ENCODE measurements at regions not wholly inside any gene's neighbourhood (a gene's known extent, or its start where the extent isn't known, plus 50 kb on each side); places are given as distances from the start of the nearest gene placed in this dataset.
"Not testable (repeated sequence)": the region's sequence is repeated elsewhere in the genome, so short reads cannot be mapped to it uniquely, and the experiment has no call there.

GRCh38 chr16:66207139-66207882 is 159.2 kb upstream of the CDH5 start:
- DNase-seq (ENCODE audit: low spot score): no peak

GRCh38 chr16:66206363-66206762 is 160.1 kb upstream of the CDH5 start:
- DNase-seq (ENCODE audit: low spot score): no peak

DNA sequence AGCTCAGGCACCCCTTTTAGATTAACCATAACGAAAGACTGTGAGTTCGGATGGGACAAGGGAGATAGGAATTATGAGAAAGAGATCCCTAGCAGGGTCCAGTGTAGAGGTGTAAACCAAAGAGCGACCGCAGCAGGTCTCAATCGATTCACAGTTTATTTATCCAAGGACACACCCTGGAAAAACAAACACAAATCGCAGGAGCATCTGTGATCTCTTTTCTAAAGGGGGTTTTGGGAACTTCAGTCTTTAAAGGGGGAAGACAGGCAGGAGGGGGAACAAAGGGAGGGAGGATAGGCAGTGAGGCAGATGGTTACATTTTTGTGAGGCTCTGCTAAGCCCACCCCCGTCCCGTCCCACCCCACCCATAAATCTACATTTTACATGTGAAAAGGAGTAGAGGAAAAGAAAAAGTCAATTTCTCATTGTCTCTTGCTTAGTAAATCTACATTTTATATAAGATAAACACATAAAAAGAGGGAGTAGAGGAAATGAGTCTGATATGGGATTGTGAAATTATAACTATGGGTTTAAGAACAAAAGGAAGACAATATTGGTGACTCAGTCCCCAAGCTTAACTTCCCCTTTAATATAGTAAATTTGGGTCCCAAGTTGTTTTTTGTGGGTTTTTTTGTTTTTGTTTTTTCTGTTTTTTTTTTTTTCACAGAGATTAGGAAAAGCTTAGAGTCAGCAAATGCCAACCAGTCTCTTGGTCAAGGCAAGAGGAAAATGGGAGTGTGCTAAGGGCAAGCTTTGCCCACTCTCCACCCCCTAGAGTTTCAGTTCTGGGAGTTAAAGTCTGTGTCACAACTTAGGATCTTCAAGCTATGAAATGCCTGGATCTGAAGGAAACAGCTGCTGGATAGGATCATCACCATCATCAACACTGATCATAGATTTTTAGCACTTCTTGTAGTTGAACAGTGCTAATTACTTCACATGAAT is 160.9 kb upstream of the CDH5 start:
- no peak for DNase-seq (ENCODE audit: low spot score)

GRCh38 chr16:66204756-66205155 is 161.7 kb upstream of the CDH5 start:
- DNase-seq (ENCODE audit: low spot score): no peak

GRCh38 chr16:66203476-66203875 is 163.0 kb upstream of the CDH5 start:
- DNase-seq (ENCODE audit: low spot score): no peak

GRCh38 chr16:66199189-66199588 is 167.3 kb upstream of the CDH5 start:
- no peak for DNase-seq (ENCODE audit: low spot score)

GRCh38 chr16:66198641-66199040 is 167.8 kb upstream of the CDH5 start:
- DNase-seq (ENCODE audit: low spot score): no peak

- no peak for DNase-seq (ENCODE audit: low spot score)
These were observed 168.7 kb upstream of the CDH5 start for GRCh38 chr16:66197668-66198278.

DNA sequence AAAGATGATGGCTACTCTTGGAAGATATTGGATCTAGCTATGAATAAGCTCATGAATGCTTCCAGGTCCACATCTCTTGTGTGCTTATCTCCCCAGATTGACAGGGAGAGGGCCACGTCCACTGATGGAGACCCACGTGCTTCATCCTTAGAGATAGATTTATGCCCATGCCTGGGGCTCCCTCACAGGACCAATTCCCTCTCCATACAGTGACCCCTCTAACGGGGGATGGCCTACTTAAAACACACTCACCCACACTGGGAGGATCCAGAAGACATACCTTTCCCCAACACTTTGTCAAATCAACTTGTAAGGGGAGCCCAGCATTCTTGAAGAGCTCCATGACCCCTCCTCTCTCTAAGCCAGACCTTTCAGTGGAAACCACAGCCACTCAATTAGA is 169.7 kb upstream of the CDH5 start:
- DNase-seq (ENCODE audit: low spot score): no peak

GRCh38 chr16:66194866-66195265 is 171.6 kb upstream of the CDH5 start:
- DNase-seq (ENCODE audit: low spot score): no peak

DNA sequence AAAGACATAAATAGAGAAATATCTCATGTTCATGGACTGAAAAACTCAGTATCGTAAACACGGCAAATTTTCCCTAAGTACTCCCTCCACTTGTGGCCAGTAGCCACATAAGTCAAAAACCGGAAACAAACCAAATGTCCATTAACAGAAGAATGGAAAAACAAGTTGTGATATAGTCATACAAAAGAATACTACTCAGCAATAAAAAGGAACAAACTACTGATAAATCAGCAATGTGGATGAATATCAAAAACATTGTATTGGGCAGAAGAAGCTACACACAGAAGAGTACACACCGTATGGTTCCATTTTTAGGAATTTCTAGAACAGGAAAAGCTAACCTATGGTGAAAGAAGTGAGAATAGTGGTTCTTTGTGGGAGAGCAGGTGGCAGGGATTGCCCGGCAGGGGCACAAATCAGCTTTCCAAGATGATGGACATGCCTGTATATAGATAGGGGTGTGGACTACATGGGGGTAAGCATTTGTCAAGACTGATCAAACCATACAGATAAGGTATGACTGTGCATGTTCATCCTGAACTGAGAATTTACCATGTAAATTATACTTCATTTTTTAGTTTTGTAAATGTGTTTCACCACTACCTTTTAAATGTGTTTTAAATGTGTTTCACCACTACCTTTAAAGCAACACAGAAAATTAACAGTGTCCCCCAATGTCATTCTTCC is 172.8 kb upstream of the CDH5 start:
- DNase-seq (ENCODE audit: low spot score): no peak

DNA sequence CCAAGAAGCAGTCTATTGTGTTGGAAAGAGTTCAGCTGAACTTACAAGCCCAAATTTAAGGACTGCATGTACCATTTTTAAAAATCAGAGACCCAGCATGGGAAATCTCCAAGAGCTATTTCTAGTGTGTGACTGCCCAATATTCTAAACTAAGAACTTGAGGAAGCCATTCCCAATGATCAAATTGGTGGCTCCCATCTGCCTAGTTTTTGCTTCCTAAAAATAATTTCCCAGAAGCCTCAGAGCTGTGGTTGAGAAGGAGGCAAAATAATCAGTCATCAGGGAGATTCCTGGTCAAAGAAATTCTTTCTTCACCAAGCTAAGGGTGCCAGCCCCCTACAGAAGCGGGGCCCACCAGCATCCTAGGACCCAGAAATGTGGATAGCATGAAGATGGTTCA is 176.1 kb upstream of the CDH5 start:
- DNase-seq (ENCODE audit: low spot score): no peak

GRCh38 chr16:66189951-66190350 is 176.5 kb upstream of the CDH5 start:
- no peak for DNase-seq (ENCODE audit: low spot score)

- DNase-seq (ENCODE audit: low spot score): no peak
These were observed 177.4 kb upstream of the CDH5 start for GRCh38 chr16:66188917-66189725.

DNA sequence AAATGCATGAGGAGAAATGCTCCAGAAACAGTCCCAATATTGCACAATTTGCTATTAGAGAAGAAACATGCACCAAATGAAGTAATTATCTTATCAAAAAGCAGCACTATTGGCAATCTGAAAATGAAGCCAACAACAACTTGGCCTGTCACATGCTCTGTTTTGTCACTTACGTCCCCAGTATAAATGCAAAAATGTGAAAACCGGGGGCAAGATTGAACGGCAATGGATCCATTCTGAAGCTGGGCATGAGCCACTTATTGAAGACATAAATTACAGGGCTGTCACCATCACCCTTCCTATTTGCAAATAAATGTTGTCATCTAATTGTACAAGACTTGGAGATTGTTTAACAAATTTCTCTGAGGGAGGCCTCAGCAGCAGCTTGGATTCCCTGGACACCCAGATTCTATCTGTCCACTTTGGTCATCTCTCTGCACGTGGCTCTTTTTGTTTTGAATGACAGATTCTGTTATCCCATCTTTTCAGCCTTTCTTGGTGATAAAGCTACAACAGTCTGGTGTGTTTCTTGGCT is 180.2 kb upstream of the CDH5 start:
- no peak for DNase-seq (ENCODE audit: low spot score)

GRCh38 chr16:66182592-66182991 is 183.9 kb upstream of the CDH5 start:
- no peak for DNase-seq (ENCODE audit: low spot score)

- DNase-seq (ENCODE audit: low spot score): no peak
These were observed 189.8 kb upstream of the CDH5 start for GRCh38 chr16:66176731-66177130.

GRCh38 chr16:66176111-66176510 is 190.4 kb upstream of the CDH5 start:
- no peak for DNase-seq (ENCODE audit: low spot score)

DNA sequence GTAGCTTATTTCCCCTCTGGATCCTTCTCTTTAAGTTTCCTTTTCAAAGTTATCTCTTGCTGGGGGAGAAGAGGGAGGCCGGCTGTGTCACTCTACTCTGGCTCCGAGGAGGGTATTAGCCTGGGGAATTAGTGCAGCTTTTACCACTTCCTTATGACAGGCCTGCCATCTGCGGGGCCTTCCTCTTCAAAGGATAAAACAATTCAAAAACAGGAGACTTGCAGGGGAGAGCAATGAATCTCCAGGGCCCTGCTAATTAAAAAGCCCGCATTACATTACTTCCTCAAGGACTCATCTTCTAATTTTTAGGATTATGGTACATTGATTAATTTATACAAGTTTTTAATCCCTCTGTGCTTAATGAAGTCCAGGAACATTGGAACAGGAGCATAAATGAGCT is 190.9 kb upstream of the CDH5 start:
- no peak for DNase-seq (ENCODE audit: low spot score)

GRCh38 chr16:66175058-66175457 is 191.4 kb upstream of the CDH5 start:
- DNase-seq (ENCODE audit: low spot score): no peak

- DNase-seq (ENCODE audit: low spot score): not testable (repeated sequence)
These were observed 192.7 kb upstream of the CDH5 start for GRCh38 chr16:66173796-66174195.

All from CD4-positive, alpha-beta T cell treated with Interleukin-2 at 100 ng/mL for 4 hours (primary cell).